Pancreas (tissue), 10 donors: ENCODE measurements at regions not wholly inside any gene's neighbourhood (a gene's known extent, or its start where the extent isn't known, plus 50 kb on each side); places are given as distances from the start of the nearest gene placed in this dataset.
A peak's percentile ranks its signal among the peaks of the same experiment; 100 is the strongest.

Experiments
- ATAC-seq, 4 donors: fragments of 200-7000 bp; cut with Tn5 transposase; one replicate each; pipeline versions ENCODE4 v1.8.0 to v1.9.1; 2020; ENCODE audit warnings: mild to moderate bottlenecking in 4 of 4, moderate library complexity in 4 of 4
- DNase-seq, 6 donors: peaks; one replicate each; pipeline ENCODE4 v3.0.0-alpha.2; 2020
- FAIRE-seq: peaks from 2 replicates; lab custom pipeline; 2012; peaks lifted over from hg19 to GRCh38; lab: Jason Lieb, UNC
- H3K27ac ChIP-seq, 4 donors: fragments of 200-600 bp; sonication (generic); 1 replicate in 3 of 4; 2 replicates in 1 of 4; pipeline versions ENCODE4 v1.5.0 to v1.8.0; 2020
- H3K27me3 ChIP-seq, 4 donors: fragments of 200-600 bp; one replicate each; pipeline ENCODE4 v1.8.0; 2021
- H3K36me3 ChIP-seq, 3 donors: fragments of 200-600 bp; sonication (generic) in 1 of 3; one replicate each; pipeline versions ENCODE4 v1.5.0 to v1.8.0; 2020 to 2021
- H3K4me1 ChIP-seq, 3 donors: fragments of 200-600 bp; one replicate each; pipeline ENCODE4 v1.8.0; 2021
- H3K4me3 ChIP-seq, 4 donors: fragments of 200-600 bp; sonication (generic) in 2 of 4; one replicate each; pipeline versions ENCODE4 v1.5.0 to v1.8.0; 2020 to 2021
- H3K9me3 ChIP-seq, 4 donors: fragments of 200-600 bp; one replicate each; pipeline ENCODE4 v1.8.0; 2021
- WGBS, 2 donors: extraction: QIAGEN DNeasy Blood & Tissue Kit; methylation state at CpG; one replicate each; pipeline ENCODE4 v1.1.7; 2013; 5-methylcytosine and 5-hydroxymethylcytosine counted together
- intact Hi-C, 3 donors: fragments of 100-400 bp; cut with DNase I; formaldehyde crosslinking; loops; one replicate each; pipeline versions ENCODE4 v1.11.1 to v1.14.2; 2022
- TF ChIP-seq, protein P1 (sequence below), 4 donors: fragments of 200-600 bp; sonication (generic) in 3 of 4; IDR thresholded peaks; one replicate each; pipeline versions ENCODE4 v1.5.0 to v1.8.0; 2021; ENCODE audit warnings: antibody characterized with exemption in 4 of 4
- donor health status: healthy with polysubstance abuse.
- donor health status: DM: no; HTN: no; CAD: no; lungs with moderate emphysema.
- donor health status: DM: no; HTN: no; CAD: no.
- donor health status: control.
- donor health status: control.
- donor health status: Bipolar disorder and iron deficiency.
- donor health status: DM: yes; HTN: yes; CAD: no.
- donor health status: DM: no; HTN: no; CAD: no.
- donor health status: DM: no; HTN: no; CAD: no.
- donor health status: DM: yes; HTN: yes; CAD: no.

DNA sequence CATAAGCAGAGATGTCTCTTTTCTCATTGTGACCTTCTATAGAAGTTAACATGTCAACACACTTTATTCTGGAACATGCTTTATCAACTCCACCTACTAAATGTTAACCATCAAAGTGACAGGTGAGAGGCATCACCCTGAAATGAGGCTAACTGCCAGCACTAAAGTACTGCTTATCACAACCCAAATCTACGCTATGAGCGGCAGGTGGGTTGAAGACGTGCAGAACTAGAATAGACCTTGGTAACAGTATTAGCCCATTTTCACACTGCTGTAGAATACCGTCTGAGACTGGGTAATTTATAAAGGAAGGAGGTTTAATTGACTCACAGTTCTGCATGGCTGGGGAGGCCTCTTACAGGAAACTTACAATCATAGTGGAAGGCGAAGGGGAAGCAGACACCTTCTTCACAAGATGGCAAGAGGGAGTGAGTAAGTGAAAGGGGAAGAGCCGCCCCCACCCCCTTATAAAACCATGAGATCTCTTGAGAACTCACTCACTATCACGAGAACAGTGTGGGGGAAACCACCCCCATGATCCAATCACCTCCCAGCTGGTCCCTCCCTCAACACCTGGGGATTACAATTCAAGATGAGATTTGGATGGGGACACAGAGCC is 359.0 kb downstream of the SEC23A start:
- WGBS, 2 donors = 74 to 77% methylated on average over 7 of the region's 7 CpGs
- TF ChIP-seq, protein P1, sequence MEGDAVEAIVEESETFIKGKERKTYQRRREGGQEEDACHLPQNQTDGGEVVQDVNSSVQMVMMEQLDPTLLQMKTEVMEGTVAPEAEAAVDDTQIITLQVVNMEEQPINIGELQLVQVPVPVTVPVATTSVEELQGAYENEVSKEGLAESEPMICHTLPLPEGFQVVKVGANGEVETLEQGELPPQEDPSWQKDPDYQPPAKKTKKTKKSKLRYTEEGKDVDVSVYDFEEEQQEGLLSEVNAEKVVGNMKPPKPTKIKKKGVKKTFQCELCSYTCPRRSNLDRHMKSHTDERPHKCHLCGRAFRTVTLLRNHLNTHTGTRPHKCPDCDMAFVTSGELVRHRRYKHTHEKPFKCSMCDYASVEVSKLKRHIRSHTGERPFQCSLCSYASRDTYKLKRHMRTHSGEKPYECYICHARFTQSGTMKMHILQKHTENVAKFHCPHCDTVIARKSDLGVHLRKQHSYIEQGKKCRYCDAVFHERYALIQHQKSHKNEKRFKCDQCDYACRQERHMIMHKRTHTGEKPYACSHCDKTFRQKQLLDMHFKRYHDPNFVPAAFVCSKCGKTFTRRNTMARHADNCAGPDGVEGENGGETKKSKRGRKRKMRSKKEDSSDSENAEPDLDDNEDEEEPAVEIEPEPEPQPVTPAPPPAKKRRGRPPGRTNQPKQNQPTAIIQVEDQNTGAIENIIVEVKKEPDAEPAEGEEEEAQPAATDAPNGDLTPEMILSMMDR (IDR thresholded peaks at IDR 0.05) = no peak
- Histone ChIP-seq H3K9me3 (no peaks in the 10 kb centered on the region), H3K36me3 (no peaks in the 10 kb centered on the region), H3K4me1 (no peaks in the 10 kb centered on the region), H3K27ac (no peak overlapping the region), H3K27me3 (no peaks in the 10 kb centered on the region), H3K4me3 (no peak overlapping the region)
- no peak for ATAC-seq
- DNase-seq = no peak
- intact Hi-C loops = no loop called here
- no peak for FAIRE-seq

DNA sequence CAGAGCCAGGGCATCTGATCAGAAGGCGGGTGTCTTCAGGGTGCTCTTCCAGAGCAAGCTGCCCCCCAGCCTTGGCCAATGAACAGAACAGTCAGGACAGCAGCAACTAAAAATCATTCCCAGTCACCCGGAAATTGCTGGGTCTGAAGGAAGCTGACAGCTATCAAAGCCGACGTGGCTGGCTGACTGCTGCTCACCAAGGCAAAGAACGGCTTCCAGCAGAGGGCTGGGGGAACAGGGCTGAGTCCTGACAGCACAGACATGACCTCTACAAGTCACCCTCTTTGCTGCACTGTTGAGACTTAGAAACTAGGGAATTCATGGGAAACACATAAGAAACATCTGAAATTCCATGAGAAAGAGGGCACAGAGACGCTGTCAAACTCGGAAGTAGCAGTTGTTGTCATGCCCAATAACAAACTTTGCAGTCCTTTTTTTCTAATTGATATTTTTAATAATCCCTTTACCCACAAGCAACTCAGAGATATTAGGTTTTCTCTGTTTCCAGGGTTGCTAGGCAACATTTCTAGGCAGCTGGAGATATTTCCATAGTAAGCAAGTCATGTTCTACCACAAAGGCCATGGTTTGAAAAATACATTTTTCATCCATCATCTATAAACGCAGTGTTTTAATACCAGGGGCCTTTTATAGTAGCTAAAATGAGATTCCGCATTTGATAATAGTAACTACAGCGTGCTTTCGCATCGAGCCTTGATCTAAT is 365.2 kb downstream of the SEC23A start:
- FAIRE-seq = no peak
- Histone ChIP-seq H3K36me3 (no peaks in the 10 kb centered on the region), H3K27ac (no peak overlapping the region), H3K4me3 (no peak overlapping the region), H3K27me3 (no peaks in the 10 kb centered on the region), H3K9me3 (no peaks in the 10 kb centered on the region), H3K4me1 (no peaks in the 10 kb centered on the region)
- intact Hi-C loops = loop anchor here in 1 of 3 donors (10.0 kb wide), 1 partner anchor 267 kb away; no protein-coding TSS in a partner anchor
- no peak for DNase-seq
- peak in 1 of 4 donors; percentile 52 for ATAC-seq
- 68 to 77% methylated on average over 12 of the region's 12 CpGs for WGBS, 2 donors
- TF ChIP-seq, protein P1 (IDR thresholded peaks at IDR 0.05) = no peak

DNA sequence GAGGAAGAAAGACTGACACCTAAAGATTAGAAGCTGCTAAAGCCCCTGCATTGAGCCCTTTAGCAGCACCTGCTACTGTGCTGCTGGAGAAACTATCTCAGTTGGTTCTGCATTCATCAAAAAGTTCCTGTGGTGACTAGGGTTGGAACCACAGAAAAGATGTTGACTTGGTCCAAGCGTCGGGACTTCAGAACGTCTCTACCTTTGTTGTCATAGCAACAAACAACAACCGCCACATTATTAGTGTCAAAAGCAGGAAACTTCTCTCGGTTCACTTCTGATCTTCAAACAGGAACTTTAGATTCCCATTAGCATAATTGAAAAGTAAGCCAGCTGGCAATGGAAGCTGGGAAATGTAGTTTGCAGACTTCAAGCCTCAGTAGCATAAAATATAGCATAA is 368.0 kb downstream of the SEC23A start:
- FAIRE-seq = no peak
- 56 to 66% methylated on average over 5 of the region's 5 CpGs for WGBS, 2 donors
- TF ChIP-seq, protein P1 (IDR thresholded peaks at IDR 0.05) = no peak
- Histone ChIP-seq H3K4me1 (no peaks in the 10 kb centered on the region), H3K27ac (no peak overlapping the region), H3K9me3 (no peaks in the 10 kb centered on the region), H3K36me3 (no peaks in the 10 kb centered on the region), H3K27me3 (no peaks in the 10 kb centered on the region), H3K4me3 (no peak overlapping the region)
- intact Hi-C loops = loop anchor here in 1 of 3 donors (10.0 kb wide), 1 partner anchor 270 kb away; no protein-coding TSS in a partner anchor
- ATAC-seq = no peak
- no peak for DNase-seq

DNA sequence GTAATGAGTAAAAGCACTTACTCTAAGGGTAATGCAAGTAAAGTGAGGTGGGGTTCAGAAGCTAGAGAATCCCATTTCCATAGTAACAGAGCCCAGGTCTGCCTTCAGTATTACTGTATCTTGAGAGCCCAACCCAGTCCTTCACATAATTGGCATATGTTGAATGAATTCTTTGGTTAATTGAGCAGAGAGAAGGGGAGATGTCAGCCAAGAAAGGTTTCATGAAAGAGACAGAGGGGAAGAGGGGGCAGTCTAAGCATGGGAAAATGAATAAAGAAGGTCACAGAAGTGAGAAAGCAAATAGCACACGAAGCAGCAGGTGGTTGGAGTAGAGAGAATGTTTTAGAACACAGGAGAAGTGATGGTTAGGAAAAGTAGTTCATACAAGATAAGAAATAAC is 371.1 kb downstream of the SEC23A start:
- 54 to 67% methylated on average over 1 of the region's 1 CpG for WGBS, 2 donors
- Histone ChIP-seq H3K36me3 (no peaks in the 10 kb centered on the region), H3K4me1 (peaks cover 0 to 4% (median 0%) of the 10 kb centered on the region in 3 donors), H3K27ac (no peak overlapping the region), H3K4me3 (no peak overlapping the region), H3K9me3 (no peaks in the 10 kb centered on the region), H3K27me3 (no peaks in the 10 kb centered on the region)
- intact Hi-C loops = loop anchor here in 1 of 3 donors (10.0 kb wide), 1 partner anchor 273 kb away; no protein-coding TSS in a partner anchor
- TF ChIP-seq, protein P1 (IDR thresholded peaks at IDR 0.05) = no peak
- DNase-seq (no peak), FAIRE-seq (no peak), ATAC-seq (no peak)
